ENCODE measurements at regions not wholly inside any gene's neighbourhood (a gene's known extent, or its start where the extent isn't known, plus 50 kb on each side); places are given as distances from the start of the nearest gene placed in this dataset.

- TF ChIP-seq ZNF274 (IDR thresholded peaks at IDR 0.05; ENCODE audit: low read depth, low read length) (no peak), YY1 (IDR thresholded peaks at IDR 0.05; ENCODE audit: insufficient read depth, insufficient read length) (no peak)
Measured at GRCh38 chr9:28056006-28056405, 482.7 kb upstream of the C9orf72 start.

Data from NT2/D1 (cell line).